COR-L47 (cell line): ENCODE measurements at regions not wholly inside any gene's neighbourhood (a gene's known extent, or its start where the extent isn't known, plus 50 kb on each side); places are given as distances from the start of the nearest gene placed in this dataset.
"Not testable (repeated sequence)": the region's sequence is repeated elsewhere in the genome, so short reads cannot be mapped to it uniquely, and the experiment has no call there.

Source experiments
- DNase-seq: peaks from one replicate; lab custom pipeline; 2025; lab: John Stamatoyannopoulos, UW

GRCh38 chr12:67077617-67078016 is 191.5 kb upstream of the CAND1 start:
- no peak for DNase-seq

- no peak for DNase-seq
These were observed 190.2 kb upstream of the CAND1 start for GRCh38 chr12:67078957-67079356.

- DNase-seq = no peak
These were observed 188.5 kb upstream of the CAND1 start for GRCh38 chr12:67080637-67081036.

- no peak for DNase-seq
These were observed 186.9 kb upstream of the CAND1 start for GRCh38 chr12:67082221-67082620.

- DNase-seq = peak; percentile 14
These were observed 183.5 kb upstream of the CAND1 start for GRCh38 chr12:67085699-67086098.

- no peak for DNase-seq
These were observed 183.0 kb upstream of the CAND1 start for GRCh38 chr12:67086116-67086515.

- DNase-seq = no peak
These were observed 180.6 kb upstream of the CAND1 start for GRCh38 chr12:67088401-67089118.

GRCh38 chr12:67091204-67091603 is 178.0 kb upstream of the CAND1 start:
- no peak for DNase-seq

- DNase-seq = no peak
These were observed 177.5 kb upstream of the CAND1 start for GRCh38 chr12:67091678-67092077.

GRCh38 chr12:67092934-67093333 is 176.2 kb upstream of the CAND1 start:
- DNase-seq = not testable (repeated sequence)

GRCh38 chr12:67096533-67097318 is 172.4 kb upstream of the CAND1 start:
- DNase-seq = peak; percentile 59

GRCh38 chr12:67099858-67100257 is 169.3 kb upstream of the CAND1 start:
- DNase-seq = no peak

GRCh38 chr12:67103521-67103920 is 165.6 kb upstream of the CAND1 start:
- no peak for DNase-seq

- no peak for DNase-seq
These were observed 161.9 kb upstream of the CAND1 start for GRCh38 chr12:67107235-67107634.

- DNase-seq = peak; percentile 20
These were observed 161.3 kb upstream of the CAND1 start for GRCh38 chr12:67107751-67108269.

GRCh38 chr12:67110345-67110744 is 158.8 kb upstream of the CAND1 start:
- DNase-seq = not testable (repeated sequence)

GRCh38 chr12:67111182-67111581 is 158.0 kb upstream of the CAND1 start:
- no peak for DNase-seq

GRCh38 chr12:67112586-67112985 is 156.6 kb upstream of the CAND1 start:
- no peak for DNase-seq

- DNase-seq = no peak
These were observed 153.0 kb upstream of the CAND1 start for GRCh38 chr12:67116134-67116533.

GRCh38 chr12:67122584-67122983 is 146.6 kb upstream of the CAND1 start:
- DNase-seq = no peak

GRCh38 chr12:67137256-67137655 is 131.9 kb upstream of the CAND1 start:
- no peak for DNase-seq

- no peak for DNase-seq
These were observed 127.7 kb upstream of the CAND1 start for GRCh38 chr12:67141296-67142018.

GRCh38 chr12:67145692-67146091 is 123.5 kb upstream of the CAND1 start:
- no peak for DNase-seq
